Psoas muscle (tissue), 7 donors: ENCODE measurements at regions not wholly inside any gene's neighbourhood (a gene's known extent, or its start where the extent isn't known, plus 50 kb on each side); places are given as distances from the start of the nearest gene placed in this dataset.

Experiments used
- ATAC-seq, 4 donors: fragments of 200-7000 bp; cut with Tn5 transposase; one replicate each; pipeline ENCODE4 v1.9.1; 2020; ENCODE audit warnings: moderate library complexity in 3 of 4, mild to moderate bottlenecking in 2 of 4
- DNase-seq, 2 donors: peaks; one replicate each; pipeline ENCODE4 v3.0.0-alpha.2; 2020
- H3K27ac ChIP-seq: fragments of 200-600 bp; one replicate; pipeline ENCODE4 v1.8.0; 2022
- H3K27me3 ChIP-seq, 3 donors: fragments of 200-600 bp in 1 of 3; one replicate each; pipeline versions ENCODE4 v1.6.1 to v1.8.0; 2013 to 2022; ENCODE audit warnings: low read length in 2 of 3, mild to moderate bottlenecking in 2 of 3, moderate library complexity in 1 of 3; ENCODE audit not compliant: insufficient read depth in 3 of 3
- H3K36me3 ChIP-seq, 2 donors: fragments of 200-600 bp in 1 of 2; one replicate each; pipeline versions ENCODE4 v1.6.1 to v1.8.0; 2013 to 2022; ENCODE audit warnings: low read depth in 1 of 2, mild to moderate bottlenecking in 1 of 2, moderate library complexity in 1 of 2; ENCODE audit not compliant: insufficient read depth in 1 of 2
- H3K4me1 ChIP-seq: fragments of 200-600 bp; one replicate; pipeline ENCODE4 v1.8.0; 2022
- H3K4me3 ChIP-seq: fragments of 200-600 bp; one replicate; pipeline ENCODE4 v1.8.0; 2022; ENCODE audit warnings: mild to moderate bottlenecking
- H3K9me3 ChIP-seq: fragments of 200-600 bp; one replicate; pipeline ENCODE4 v1.8.0; 2022
- CTCF ChIP-seq: fragments of 200-600 bp; IDR thresholded peaks from one replicate; pipeline ENCODE4 v1.8.0; 2022; ENCODE audit warnings: antibody characterized with exemption
- WGBS, 3 donors: extraction: QIAGEN DNeasy Blood & Tissue Kit; methylation state at CpG; one replicate each; pipeline versions ENCODE4 v1.1.6 to v1.1.7; 2013; 5-methylcytosine and 5-hydroxymethylcytosine counted together
- intact Hi-C, 2 donors: fragments of 100-400 bp; cut with DNase I; formaldehyde crosslinking; loops; one replicate each; pipeline versions ENCODE4 v1.11.0 to v1.14.2; 2022
- donor health status: healthy with polysubstance abuse.
- donor health status: DM: no; HTN: no; CAD: no; lungs with moderate emphysema.
- donor health status: Bipolar disorder and iron deficiency.
- donor health status: healthy.
- donor health status: DM: yes; HTN: yes; CAD: no.
- donor health status: DM: no; HTN: no; CAD: no.
- donor health status: DM: yes; HTN: yes; CAD: no.

GRCh38 chr5:57651127-57651526 lies 168.5 kb upstream of the ACTBL2 start:
- no peaks in the 10 kb centered on the region for H3K36me3 ChIP-seq
- H3K27ac ChIP-seq = no peak overlapping the region
- no peaks in the 10 kb centered on the region for H3K27me3 ChIP-seq
- WGBS, 3 donors = 85 to 94% (median 91%) methylated on average over 1 of the region's 1 CpG
- no peak for TF ChIP-seq CTCF
- peak in 1 of 2 donors; percentile 30 for DNase-seq
- no peak for ATAC-seq
- intact Hi-C loops = loop anchor here in 1 of 2 donors (5.0 to 10.0 kb wide), 2 partner anchors 356 to 811 kb away; partner anchors contain the start of gene PLK2
- no peak overlapping the region for H3K4me3 ChIP-seq
- H3K9me3 ChIP-seq = peaks cover 4% of the 10 kb centered on the region
- peaks cover 11% of the 10 kb centered on the region for H3K4me1 ChIP-seq

GRCh38 chr5:57650360-57651069 lies 167.9 kb upstream of the ACTBL2 start:
- Histone ChIP-seq H3K4me3 (no peak overlapping the region), H3K27me3 (no peaks in the 10 kb centered on the region), H3K36me3 (no peaks in the 10 kb centered on the region), H3K4me1 (peaks cover 11% of the 10 kb centered on the region), H3K27ac (no peak overlapping the region), H3K9me3 (peaks cover 4% of the 10 kb centered on the region)
- peak in 1 of 2 donors; percentile 25 for DNase-seq
- peak; percentile 62 for TF ChIP-seq CTCF
- 67 to 83% (median 71%) methylated on average over 6 of the region's 6 CpGs for WGBS, 3 donors
- ATAC-seq = peak; percentile 67 to 75 (median 71)
- intact Hi-C loops = loop anchor here in 1 of 2 donors (5.0 to 10.0 kb wide), 2 partner anchors 356 to 812 kb away; partner anchors contain the start of gene PLK2

GRCh38 chr5:57642698-57643097 lies 160.1 kb upstream of the ACTBL2 start:
- 95 to 98% (median 98%) methylated on average over 2 of the region's 2 CpGs for WGBS, 3 donors
- H3K27me3 ChIP-seq = no peaks in the 10 kb centered on the region
- no peaks in the 10 kb centered on the region for H3K36me3 ChIP-seq
- TF ChIP-seq CTCF = no peak
- H3K27ac ChIP-seq = no peak overlapping the region
- DNase-seq (no peak), ATAC-seq (no peak)
- intact Hi-C loops = no loop called here
- H3K4me3 ChIP-seq = no peak overlapping the region
- H3K9me3 ChIP-seq = no peaks in the 10 kb centered on the region
- H3K4me1 ChIP-seq = no peaks in the 10 kb centered on the region

GRCh38 chr5:57642066-57642465 lies 159.5 kb upstream of the ACTBL2 start:
- H3K27me3 ChIP-seq = no peaks in the 10 kb centered on the region
- no peaks in the 10 kb centered on the region for H3K4me1 ChIP-seq
- intact Hi-C loops = no loop called here
- no peaks in the 10 kb centered on the region for H3K36me3 ChIP-seq
- no peak overlapping the region for H3K27ac ChIP-seq
- DNase-seq (no peak), ATAC-seq (no peak)
- H3K4me3 ChIP-seq = no peak overlapping the region
- no peaks in the 10 kb centered on the region for H3K9me3 ChIP-seq
- TF ChIP-seq CTCF = no peak
- WGBS, 3 donors = 87 to 95% (median 92%) methylated on average over 4 of the region's 4 CpGs
